ENCODE measurements at regions not wholly inside any gene's neighbourhood (a gene's known extent, or its start where the extent isn't known, plus 50 kb on each side); places are given as distances from the start of the nearest gene placed in this dataset.

DNA sequence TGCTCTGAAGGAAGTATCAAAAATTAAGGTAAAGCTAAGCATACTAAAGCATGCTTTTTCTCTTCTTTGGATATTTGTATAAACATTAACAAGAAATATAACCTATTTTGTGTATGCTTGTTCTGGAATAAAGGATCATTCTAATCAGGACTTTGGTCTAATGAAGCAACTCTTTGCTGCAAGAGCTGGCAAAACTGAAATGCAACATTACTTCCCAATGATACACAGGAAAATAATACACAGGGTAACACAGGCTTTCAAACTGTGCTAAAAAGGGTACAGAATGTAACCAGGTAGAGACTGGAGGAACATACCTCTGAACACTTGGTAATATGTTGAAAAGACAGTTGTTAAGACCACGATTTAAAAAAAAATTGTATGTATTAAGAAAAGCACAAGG is 222.5 kb upstream of the DIO2 start:
- POLR2A ChIA-PET (ENCODE audit: unreplicated experiment), result no interaction called here
- intact Hi-C loops (cut with micrococcal nuclease), result no loop called here
- no peaks in the 10 kb centered on the region for H3K9me2 ChIP-seq (replicated peaks; ENCODE audit: low read length)
- ATAC-seq (no peak), DNase-seq (no peak)
- no peaks in the 10 kb centered on the region for H3F3A ChIP-seq (ENCODE audit: low read length, unreplicated experiment)
- H3K9ac ChIP-seq (ENCODE audit: low read length), result no peak overlapping the region
- CTCF ChIA-PET, result no interaction called here
- no peaks in the 10 kb centered on the region for H3K9me3 ChIP-seq (ENCODE audit: low read length)
- no peaks in the 10 kb centered on the region for H4K20me1 ChIP-seq (ENCODE audit: low read length)
- H3K4me2 ChIP-seq (ENCODE audit: low read length), result no peak overlapping the region
- H3K36me3 ChIP-seq (ENCODE audit: low read depth, low read length), result no peaks in the 10 kb centered on the region; the same call in 1 of the 2 replicates
- H3K79me2 ChIP-seq (ENCODE audit: low read length), result no peaks in the 10 kb centered on the region
- TF ChIP-seq EZH2 (IDR thresholded peaks at IDR 0.05; ENCODE audit: low read length, unreplicated experiment) (no peak), EZH2phosphoT487 (IDR thresholded peaks at IDR 0.05; ENCODE audit: borderline replicate concordance, low read length) (no peak)
- TF ChIP-seq, protein P1, sequence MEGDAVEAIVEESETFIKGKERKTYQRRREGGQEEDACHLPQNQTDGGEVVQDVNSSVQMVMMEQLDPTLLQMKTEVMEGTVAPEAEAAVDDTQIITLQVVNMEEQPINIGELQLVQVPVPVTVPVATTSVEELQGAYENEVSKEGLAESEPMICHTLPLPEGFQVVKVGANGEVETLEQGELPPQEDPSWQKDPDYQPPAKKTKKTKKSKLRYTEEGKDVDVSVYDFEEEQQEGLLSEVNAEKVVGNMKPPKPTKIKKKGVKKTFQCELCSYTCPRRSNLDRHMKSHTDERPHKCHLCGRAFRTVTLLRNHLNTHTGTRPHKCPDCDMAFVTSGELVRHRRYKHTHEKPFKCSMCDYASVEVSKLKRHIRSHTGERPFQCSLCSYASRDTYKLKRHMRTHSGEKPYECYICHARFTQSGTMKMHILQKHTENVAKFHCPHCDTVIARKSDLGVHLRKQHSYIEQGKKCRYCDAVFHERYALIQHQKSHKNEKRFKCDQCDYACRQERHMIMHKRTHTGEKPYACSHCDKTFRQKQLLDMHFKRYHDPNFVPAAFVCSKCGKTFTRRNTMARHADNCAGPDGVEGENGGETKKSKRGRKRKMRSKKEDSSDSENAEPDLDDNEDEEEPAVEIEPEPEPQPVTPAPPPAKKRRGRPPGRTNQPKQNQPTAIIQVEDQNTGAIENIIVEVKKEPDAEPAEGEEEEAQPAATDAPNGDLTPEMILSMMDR (conservative IDR thresholded peaks at IDR 0.05; ENCODE audit: low read depth, low read length), result no peak
- no peaks in the 10 kb centered on the region for H3K27me3 ChIP-seq (ENCODE audit: low read length)
- no peak overlapping the region for H3K4me3 ChIP-seq (ENCODE audit: low read length)
- peaks cover 17% of the 10 kb centered on the region for H3K4me1 ChIP-seq (ENCODE audit: insufficient read depth, low read length)
- H2AFZ ChIP-seq (ENCODE audit: low read length), result no peak overlapping the region
- H3K27ac ChIP-seq (ENCODE audit: low read length), result no peak overlapping the region
- BruUV-seq (replicated peaks), result no TSS peak

DNA sequence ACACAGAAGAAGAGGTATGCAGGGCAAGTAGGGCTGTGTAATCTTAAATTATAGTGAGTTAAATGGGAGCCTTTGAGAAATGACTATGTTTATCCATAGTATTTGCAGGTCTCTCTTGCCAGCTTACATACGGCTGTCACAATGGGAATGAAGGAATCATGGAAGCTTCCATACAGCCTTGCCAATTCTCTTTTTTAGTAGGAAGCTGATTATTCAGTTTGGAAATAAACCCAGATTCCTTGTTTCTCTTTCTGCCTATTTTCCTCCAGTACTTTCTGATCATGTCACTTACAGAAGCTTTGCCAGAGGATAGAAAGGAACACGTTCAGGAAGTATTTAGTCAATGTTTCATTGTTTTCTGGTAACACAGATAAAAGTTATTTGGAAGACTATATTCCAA is 217.4 kb upstream of the DIO2 start:
- Histone ChIP-seq H3F3A (ENCODE audit: low read length, unreplicated experiment) (peaks cover 4% of the 10 kb centered on the region), H3K27me3 (ENCODE audit: low read length) (no peaks in the 10 kb centered on the region), H3K9me3 (ENCODE audit: low read length) (no peaks in the 10 kb centered on the region), H3K79me2 (ENCODE audit: low read length) (no peaks in the 10 kb centered on the region), H2AFZ (ENCODE audit: low read length) (no peak overlapping the region), H3K4me3 (ENCODE audit: low read length) (no peak overlapping the region), H3K9me2 (replicated peaks; ENCODE audit: low read length) (no peaks in the 10 kb centered on the region), H4K20me1 (ENCODE audit: low read length) (no peaks in the 10 kb centered on the region), H3K36me3 (ENCODE audit: low read depth, low read length) (no peaks in the 10 kb centered on the region; the same call in 1 of the 2 replicates), H3K27ac (ENCODE audit: low read length) (no peak overlapping the region), H3K4me1 (ENCODE audit: insufficient read depth, low read length) (peaks cover 16% of the 10 kb centered on the region), H3K4me2 (ENCODE audit: low read length) (no peak overlapping the region), H3K9ac (ENCODE audit: low read length) (no peak overlapping the region)
- ATAC-seq (no peak), DNase-seq (no peak)
- no TSS peak for BruUV-seq (replicated peaks)
- ChIA-PET CTCF (interaction anchor here (0.6 kb wide), 1 partner anchor 368 kb away, joined by 3 read pairs; no protein-coding TSS in a partner anchor), POLR2A (ENCODE audit: unreplicated experiment) (no interaction called here)
- intact Hi-C loops (cut with micrococcal nuclease), result no loop called here
- TF ChIP-seq EZH2phosphoT487 (IDR thresholded peaks at IDR 0.05; ENCODE audit: borderline replicate concordance, low read length) (no peak), EZH2 (IDR thresholded peaks at IDR 0.05; ENCODE audit: low read length, unreplicated experiment) (no peak)
- TF ChIP-seq, protein P1 (conservative IDR thresholded peaks at IDR 0.05; ENCODE audit: low read depth, low read length), result no peak

DNA sequence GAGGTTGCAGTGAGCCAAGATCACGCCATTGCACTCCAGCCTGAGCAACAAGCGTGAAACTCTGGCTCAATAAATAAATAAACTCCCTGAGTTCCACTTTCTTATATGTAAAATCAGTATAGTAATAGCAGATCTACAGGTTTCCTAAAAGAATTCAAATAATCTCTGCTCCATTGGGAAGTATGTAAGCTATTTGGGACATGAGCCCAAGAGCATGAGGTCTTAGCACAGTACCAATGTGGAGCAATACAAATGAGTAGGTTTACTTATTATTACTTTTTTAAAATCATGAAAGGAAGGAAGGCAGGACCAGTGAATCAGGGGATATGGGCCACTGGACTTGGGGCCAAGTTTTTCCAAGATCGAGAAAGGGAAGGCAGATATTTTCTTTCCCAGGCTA is 216.9 kb upstream of the DIO2 start:
- no peaks in the 10 kb centered on the region for H3K79me2 ChIP-seq (ENCODE audit: low read length)
- H3K4me3 ChIP-seq (ENCODE audit: low read length), result no peak overlapping the region
- no peak overlapping the region for H3K9ac ChIP-seq (ENCODE audit: low read length)
- no peak overlapping the region for H2AFZ ChIP-seq (ENCODE audit: low read length)
- BruUV-seq (replicated peaks), result no TSS peak
- TF ChIP-seq EZH2 (IDR thresholded peaks at IDR 0.05; ENCODE audit: low read length, unreplicated experiment), result no peak
- TF ChIP-seq, protein P1 (conservative IDR thresholded peaks at IDR 0.05; ENCODE audit: low read depth, low read length), result no peak
- peaks cover 4% of the 10 kb centered on the region for H3F3A ChIP-seq (ENCODE audit: low read length, unreplicated experiment)
- CTCF ChIA-PET, result no interaction called here
- no peaks in the 10 kb centered on the region for H3K36me3 ChIP-seq (ENCODE audit: low read depth, low read length)
- ATAC-seq (no peak), DNase-seq (no peak)
- H3K4me1 ChIP-seq (ENCODE audit: insufficient read depth, low read length), result peaks cover 16% of the 10 kb centered on the region
- no peaks in the 10 kb centered on the region for H3K9me2 ChIP-seq (replicated peaks; ENCODE audit: low read length)
- POLR2A ChIA-PET (ENCODE audit: unreplicated experiment), result no interaction called here
- no peak overlapping the region for H3K4me2 ChIP-seq (ENCODE audit: low read length)
- no peaks in the 10 kb centered on the region for H3K9me3 ChIP-seq (ENCODE audit: low read length)
- no peak overlapping the region for H3K27ac ChIP-seq (ENCODE audit: low read length)
- H3K27me3 ChIP-seq (ENCODE audit: low read length), result no peaks in the 10 kb centered on the region
- intact Hi-C loops (cut with micrococcal nuclease), result no loop called here
- H4K20me1 ChIP-seq (ENCODE audit: low read length), result no peaks in the 10 kb centered on the region
